HG03469 (cell line): ENCODE measurements at regions not wholly inside any gene's neighbourhood (a gene's known extent, or its start where the extent isn't known, plus 50 kb on each side); places are given as distances from the start of the nearest gene placed in this dataset.
"Not testable (repeated sequence)": the region's sequence is repeated elsewhere in the genome, so short reads cannot be mapped to it uniquely, and the experiment has no call there.

Experiments
- ATAC-seq: cut with Tn5 transposase; IDR thresholded peaks from one replicate; pipeline ENCODE4 v1.9.1; 2021; ENCODE audit warnings: mild to moderate bottlenecking, moderate library complexity, moderate number of reproducible peaks; ENCODE audit not compliant: unreplicated experiment

- no peak for ATAC-seq
Observed at GRCh38 chr9:25472085-25472607, 206.1 kb downstream of the TUSC1 start.

GRCh38 chr9:25461416-25461815 lies 216.8 kb downstream of the TUSC1 start:
- ATAC-seq = no peak

GRCh38 chr9:25453875-25454274 lies 224.4 kb downstream of the TUSC1 start:
- no peak for ATAC-seq

- ATAC-seq = no peak
Observed at GRCh38 chr9:25449503-25449902, 228.7 kb downstream of the TUSC1 start.

GRCh38 chr9:25445721-25446120 lies 232.5 kb downstream of the TUSC1 start:
- ATAC-seq = not testable (repeated sequence)

GRCh38 chr9:25442526-25442925 lies 235.7 kb downstream of the TUSC1 start:
- ATAC-seq = no peak

GRCh38 chr9:25427898-25428297 lies 250.3 kb downstream of the TUSC1 start:
- ATAC-seq = no peak

GRCh38 chr9:25427290-25427689 lies 251.0 kb downstream of the TUSC1 start:
- ATAC-seq = no peak

- ATAC-seq = no peak
Observed at GRCh38 chr9:25421560-25421959, 256.7 kb downstream of the TUSC1 start.

- ATAC-seq = no peak
Observed at GRCh38 chr9:25418974-25419373, 259.3 kb downstream of the TUSC1 start.

GRCh38 chr9:25415718-25416117 lies 262.5 kb downstream of the TUSC1 start:
- ATAC-seq = no peak

GRCh38 chr9:25412646-25413045 lies 265.6 kb downstream of the TUSC1 start:
- no peak for ATAC-seq

GRCh38 chr9:25397746-25398145 lies 280.5 kb downstream of the TUSC1 start:
- ATAC-seq = no peak

GRCh38 chr9:25396828-25397227 lies 281.4 kb downstream of the TUSC1 start:
- no peak for ATAC-seq

GRCh38 chr9:25381141-25381540 lies 297.1 kb downstream of the TUSC1 start:
- ATAC-seq = no peak

GRCh38 chr9:25377039-25377438 lies 301.2 kb downstream of the TUSC1 start:
- ATAC-seq = no peak

GRCh38 chr9:25374281-25374680 lies 304.0 kb downstream of the TUSC1 start:
- ATAC-seq = no peak

GRCh38 chr9:25366906-25367305 lies 311.3 kb downstream of the TUSC1 start:
- ATAC-seq = no peak

- no peak for ATAC-seq
Observed at GRCh38 chr9:25353783-25354182, 324.5 kb downstream of the TUSC1 start.

- ATAC-seq = no peak
Observed at GRCh38 chr9:25350011-25350410, 328.2 kb downstream of the TUSC1 start.

- ATAC-seq = no peak
Observed at GRCh38 chr9:25322142-25322541, 356.1 kb downstream of the TUSC1 start.

- no peak for ATAC-seq
Observed at GRCh38 chr9:25310961-25311360, 367.3 kb downstream of the TUSC1 start.

- no peak for ATAC-seq
Observed at GRCh38 chr9:25308549-25308948, 369.7 kb downstream of the TUSC1 start.
